Stimulated activated memory B cell treated with anti-CD40 and anti-IgM and Interleukin-4, amounts not matched to agents 10 μg/mL and 1 μg/mL and 100 μg/mL, for 72 hours (primary cell): ENCODE measurements at regions not wholly inside any gene's neighbourhood (a gene's known extent, or its start where the extent isn't known, plus 50 kb on each side); places are given as distances from the start of the nearest gene placed in this dataset.
"Not testable (repeated sequence)": the region's sequence is repeated elsewhere in the genome, so short reads cannot be mapped to it uniquely, and the experiment has no call there.

ENCODE experiments used
- ATAC-seq: fragments of 150-1000 bp; cut with Tn5 transposase; 2 replicates; pipeline ENCODE4 v1.10.0; 2021
- H3K27ac Mint-ChIP-seq: one replicate; pipeline ENCODE4 v1.8.0; 2022; ENCODE audit warnings: mild to moderate bottlenecking, mixed read lengths
- H3K27me3 Mint-ChIP-seq: one replicate; pipeline ENCODE4 v1.8.0; 2022; ENCODE audit warnings: mixed read lengths
- H3K36me3 Mint-ChIP-seq: one replicate; pipeline ENCODE4 v1.8.0; 2022; ENCODE audit warnings: mixed read lengths
- H3K4me1 Mint-ChIP-seq: one replicate; pipeline ENCODE4 v1.8.0; 2022; ENCODE audit warnings: mixed read lengths
- H3K4me3 Mint-ChIP-seq: one replicate; pipeline ENCODE4 v1.8.0; 2022; ENCODE audit warnings: mild to moderate bottlenecking, moderate library complexity, mixed read lengths
- H3K9me3 Mint-ChIP-seq: one replicate; pipeline ENCODE4 v1.8.0; 2022; ENCODE audit warnings: mixed read lengths

GRCh38 chr11:71764695-71765491 lies 68.1 kb upstream of the DEFB108B start:
- ATAC-seq = not testable (repeated sequence)

GRCh38 chr11:71767016-71767415 lies 66.0 kb upstream of the DEFB108B start:
- H3K27ac Mint-ChIP-seq, H3K4me3 Mint-ChIP-seq, H3K36me3 Mint-ChIP-seq, H3K4me1 Mint-ChIP-seq, H3K9me3 Mint-ChIP-seq, ATAC-seq: not testable (repeated sequence)
- H3K27me3 Mint-ChIP-seq = peaks cover 61% of the 10 kb centered on the region

More at GRCh38 chr11:71764695-71765491, 68.1 kb upstream of the DEFB108B start:
- H3K27me3 Mint-ChIP-seq = peaks cover 70% of the 10 kb centered on the region
- not testable (repeated sequence) for H3K36me3 Mint-ChIP-seq, H3K4me3 Mint-ChIP-seq, H3K4me1 Mint-ChIP-seq, H3K27ac Mint-ChIP-seq, H3K9me3 Mint-ChIP-seq

DNA sequence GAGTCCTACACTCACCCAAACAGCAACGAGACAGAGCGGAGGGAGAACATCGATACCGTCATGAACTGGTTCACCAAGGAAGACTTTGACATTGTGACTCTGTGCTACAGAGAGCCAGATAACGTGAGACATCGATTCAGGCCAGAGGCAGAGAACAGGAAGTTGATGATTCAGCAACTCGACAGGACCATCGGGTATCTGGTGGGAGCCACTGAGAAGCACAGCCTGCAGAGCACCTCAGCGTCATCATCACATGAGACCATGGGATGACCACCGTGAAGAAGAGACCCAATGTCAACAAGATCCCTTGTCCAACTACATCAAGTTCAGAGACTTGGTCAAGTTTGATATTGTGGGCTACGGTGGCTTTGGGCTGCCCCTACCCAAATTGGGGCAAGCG lies 60.8 kb upstream of the DEFB108B start:
- not testable (repeated sequence) for H3K9me3 Mint-ChIP-seq, H3K36me3 Mint-ChIP-seq, H3K27ac Mint-ChIP-seq, H3K4me1 Mint-ChIP-seq, H3K4me3 Mint-ChIP-seq, ATAC-seq
- H3K27me3 Mint-ChIP-seq = peaks cover 25% of the 10 kb centered on the region

DNA sequence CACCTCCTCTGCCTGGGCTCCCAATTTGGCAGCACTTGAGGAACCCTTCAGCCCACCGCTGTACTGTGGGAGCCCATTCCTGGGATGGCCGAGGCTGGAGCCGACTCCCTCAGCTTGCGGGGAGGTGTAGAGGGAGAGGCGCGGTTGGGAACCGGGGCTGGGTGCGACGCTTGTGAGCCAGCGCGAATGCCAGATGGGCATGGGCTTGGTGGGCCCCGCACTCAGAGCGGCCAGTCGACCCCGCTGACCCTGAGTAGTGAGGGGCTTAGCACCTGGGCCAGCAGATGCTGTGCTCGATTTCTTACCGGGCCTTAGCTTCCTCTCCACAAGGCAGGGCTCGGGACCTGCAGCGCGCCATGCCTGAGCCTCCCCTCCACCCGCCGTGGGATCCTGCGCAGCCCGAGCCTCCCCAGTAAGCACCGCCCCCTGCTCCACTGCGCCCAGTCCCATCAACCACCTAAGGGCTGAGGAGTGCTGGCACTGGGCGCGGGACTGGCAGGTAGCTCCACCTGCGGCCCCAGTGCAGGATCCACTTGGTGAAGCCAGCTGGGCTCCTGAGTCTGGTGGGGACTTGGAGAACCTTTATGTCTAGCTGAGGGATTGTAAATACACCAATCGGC lies 58.3 kb upstream of the DEFB108B start:
- ATAC-seq = no peak
- no peaks in the 10 kb centered on the region for H3K36me3 Mint-ChIP-seq
- no peaks in the 10 kb centered on the region for H3K9me3 Mint-ChIP-seq
- H3K27me3 Mint-ChIP-seq = peaks cover 9% of the 10 kb centered on the region
- no peak overlapping the region for H3K4me3 Mint-ChIP-seq
- no peak overlapping the region for H3K27ac Mint-ChIP-seq
- no peaks in the 10 kb centered on the region for H3K4me1 Mint-ChIP-seq

DNA sequence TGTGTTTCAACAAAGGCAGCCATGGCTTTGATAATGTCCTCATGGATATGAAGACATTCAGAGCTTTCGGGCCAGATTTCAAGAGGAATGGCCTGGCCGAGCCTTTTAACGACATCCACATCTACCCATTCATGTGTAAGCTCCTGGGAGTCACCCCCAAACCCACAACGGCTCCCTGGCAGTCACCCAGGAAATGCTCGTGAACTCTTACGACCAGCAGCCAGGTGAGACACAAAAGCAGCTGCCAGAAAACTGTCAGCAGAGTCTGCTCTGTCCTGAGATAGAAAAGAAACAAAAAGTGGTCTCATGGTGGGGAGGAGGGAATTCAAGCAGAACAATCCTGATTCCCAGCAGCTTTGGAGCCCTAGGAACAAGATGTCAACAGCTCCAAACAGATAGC lies 52.9 kb upstream of the DEFB108B start:
- not testable (repeated sequence) for H3K27me3 Mint-ChIP-seq, H3K9me3 Mint-ChIP-seq, ATAC-seq, H3K27ac Mint-ChIP-seq, H3K36me3 Mint-ChIP-seq, H3K4me3 Mint-ChIP-seq, H3K4me1 Mint-ChIP-seq

GRCh38 chr11:71780771-71781170 lies 52.2 kb upstream of the DEFB108B start:
- not testable (repeated sequence) for H3K9me3 Mint-ChIP-seq, H3K4me3 Mint-ChIP-seq, H3K27me3 Mint-ChIP-seq, H3K36me3 Mint-ChIP-seq, H3K27ac Mint-ChIP-seq, H3K4me1 Mint-ChIP-seq, ATAC-seq

- H3K9me3 Mint-ChIP-seq, H3K36me3 Mint-ChIP-seq, H3K27ac Mint-ChIP-seq, H3K27me3 Mint-ChIP-seq, H3K4me1 Mint-ChIP-seq, H3K4me3 Mint-ChIP-seq, ATAC-seq: not testable (repeated sequence)
These were observed 51.5 kb upstream of the DEFB108B start for GRCh38 chr11:71781491-71781890.

DNA sequence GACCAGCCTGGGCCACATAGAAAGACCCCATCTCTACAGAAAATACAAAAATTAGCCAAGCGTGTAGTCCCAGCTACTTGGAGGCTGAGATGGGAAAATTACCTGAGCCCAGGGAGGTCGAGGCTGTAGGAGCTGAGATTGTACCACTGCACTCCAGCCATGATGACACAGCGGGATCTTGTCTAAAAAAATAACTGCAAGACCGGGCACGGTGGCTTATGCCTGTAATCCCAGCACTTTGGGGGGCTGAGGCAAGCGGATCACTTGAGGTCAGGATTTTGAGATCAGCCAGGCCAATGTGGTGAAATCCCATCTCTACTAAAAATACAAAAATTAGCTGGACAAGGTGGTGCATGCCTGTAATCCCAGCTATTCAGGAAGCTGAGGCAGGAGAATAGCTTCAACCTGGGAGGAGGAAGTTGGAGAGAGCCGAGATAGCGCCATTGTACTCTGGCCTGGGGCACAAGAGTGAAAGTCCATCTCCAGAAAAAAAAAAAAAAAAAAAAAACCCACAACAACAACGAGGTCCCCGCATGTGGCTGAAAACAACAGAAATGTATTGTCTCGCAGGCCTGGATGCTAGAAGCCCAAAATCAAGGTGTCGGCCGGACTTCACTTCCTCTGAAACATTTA lies 50.7 kb upstream of the DEFB108B start:
- H3K27me3 Mint-ChIP-seq, H3K27ac Mint-ChIP-seq, H3K4me3 Mint-ChIP-seq, ATAC-seq, H3K9me3 Mint-ChIP-seq, H3K36me3 Mint-ChIP-seq, H3K4me1 Mint-ChIP-seq: not testable (repeated sequence)

- H3K4me3 Mint-ChIP-seq, H3K36me3 Mint-ChIP-seq, H3K27ac Mint-ChIP-seq, H3K9me3 Mint-ChIP-seq, ATAC-seq, H3K27me3 Mint-ChIP-seq: not testable (repeated sequence)
- peaks cover 13% of the 10 kb centered on the region for H3K4me1 Mint-ChIP-seq
These were observed 49.8 kb upstream of the DEFB108B start for GRCh38 chr11:71783191-71783590.
